HG03095 (cell line): ENCODE measurements at regions not wholly inside any gene's neighbourhood (a gene's known extent, or its start where the extent isn't known, plus 50 kb on each side); places are given as distances from the start of the nearest gene placed in this dataset.

Experiments used
- ATAC-seq: cut with Tn5 transposase; IDR thresholded peaks from one replicate; pipeline ENCODE4 v1.9.1; 2021; ENCODE audit warnings: moderate library complexity; ENCODE audit not compliant: unreplicated experiment

- no peak for ATAC-seq
Observed at GRCh38 chr3:72224804-72225509, 440.0 kb upstream of the PROK2 start.

- ATAC-seq: no peak
Observed at GRCh38 chr3:72223628-72224027, 438.7 kb upstream of the PROK2 start.

- no peak for ATAC-seq
Observed at GRCh38 chr3:72223116-72223515, 438.2 kb upstream of the PROK2 start.

GRCh38 chr3:72222410-72222809 is 437.5 kb upstream of the PROK2 start:
- no peak for ATAC-seq

- no peak for ATAC-seq
Observed at GRCh38 chr3:72220946-72221345, 436.0 kb upstream of the PROK2 start.

- ATAC-seq: no peak
Observed at GRCh38 chr3:72219752-72220151, 434.8 kb upstream of the PROK2 start.

- no peak for ATAC-seq
Observed at GRCh38 chr3:72217570-72217969, 432.6 kb upstream of the PROK2 start.

GRCh38 chr3:72214066-72214951 is 429.4 kb upstream of the PROK2 start:
- ATAC-seq: no peak

- ATAC-seq: no peak
Observed at GRCh38 chr3:72213296-72214065, 428.5 kb upstream of the PROK2 start.

- no peak for ATAC-seq
Observed at GRCh38 chr3:72212396-72212795, 427.4 kb upstream of the PROK2 start.

GRCh38 chr3:72210261-72210660 is 425.3 kb upstream of the PROK2 start:
- no peak for ATAC-seq

- ATAC-seq: no peak
Observed at GRCh38 chr3:72205297-72205826, 420.4 kb upstream of the PROK2 start.

- ATAC-seq: no peak
Observed at GRCh38 chr3:72204452-72204851, 419.5 kb upstream of the PROK2 start.

- ATAC-seq: no peak
Observed at GRCh38 chr3:72203613-72204349, 418.8 kb upstream of the PROK2 start.

GRCh38 chr3:72203105-72203504 is 418.2 kb upstream of the PROK2 start:
- ATAC-seq: no peak

- no peak for ATAC-seq
Observed at GRCh38 chr3:72200332-72200731, 415.4 kb upstream of the PROK2 start.

- no peak for ATAC-seq
Observed at GRCh38 chr3:72199530-72199929, 414.6 kb upstream of the PROK2 start.

GRCh38 chr3:72196377-72196929 is 411.5 kb upstream of the PROK2 start:
- no peak for ATAC-seq

GRCh38 chr3:72195895-72196294 is 410.9 kb upstream of the PROK2 start:
- no peak for ATAC-seq

GRCh38 chr3:72194458-72194857 is 409.5 kb upstream of the PROK2 start:
- no peak for ATAC-seq
